Gastrocnemius medialis (tissue), 4 donors: ENCODE measurements at regions not wholly inside any gene's neighbourhood (a gene's known extent, or its start where the extent isn't known, plus 50 kb on each side); places are given as distances from the start of the nearest gene placed in this dataset.

ENCODE experiments used
- POLR2A ChIP-seq, 2 donors: fragments of 450-650 bp; IDR thresholded peaks; one replicate each; pipeline ENCODE4 v1.6.1; 2017; ENCODE audit warnings: antibody characterized with exemption in 2 of 2, mild to moderate bottlenecking in 2 of 2, moderate library complexity in 2 of 2
- TF ChIP-seq, protein P1 (sequence below), 5 experiments: fragments of 450-650 bp in 3 of 5; fragments of 200-600 bp in 2 of 5; sonication (generic) in 2 of 5; IDR thresholded peaks in 4 of 5; conservative IDR thresholded peaks in 1 of 5; 1 replicate in 4 of 5; 2 replicates in 1 of 5; pipeline ENCODE4 v1.5.1; 2016 to 2019; ENCODE audit warnings: antibody characterized with exemption in 5 of 5, mild to moderate bottlenecking in 3 of 5, moderate library complexity in 3 of 5

DNA sequence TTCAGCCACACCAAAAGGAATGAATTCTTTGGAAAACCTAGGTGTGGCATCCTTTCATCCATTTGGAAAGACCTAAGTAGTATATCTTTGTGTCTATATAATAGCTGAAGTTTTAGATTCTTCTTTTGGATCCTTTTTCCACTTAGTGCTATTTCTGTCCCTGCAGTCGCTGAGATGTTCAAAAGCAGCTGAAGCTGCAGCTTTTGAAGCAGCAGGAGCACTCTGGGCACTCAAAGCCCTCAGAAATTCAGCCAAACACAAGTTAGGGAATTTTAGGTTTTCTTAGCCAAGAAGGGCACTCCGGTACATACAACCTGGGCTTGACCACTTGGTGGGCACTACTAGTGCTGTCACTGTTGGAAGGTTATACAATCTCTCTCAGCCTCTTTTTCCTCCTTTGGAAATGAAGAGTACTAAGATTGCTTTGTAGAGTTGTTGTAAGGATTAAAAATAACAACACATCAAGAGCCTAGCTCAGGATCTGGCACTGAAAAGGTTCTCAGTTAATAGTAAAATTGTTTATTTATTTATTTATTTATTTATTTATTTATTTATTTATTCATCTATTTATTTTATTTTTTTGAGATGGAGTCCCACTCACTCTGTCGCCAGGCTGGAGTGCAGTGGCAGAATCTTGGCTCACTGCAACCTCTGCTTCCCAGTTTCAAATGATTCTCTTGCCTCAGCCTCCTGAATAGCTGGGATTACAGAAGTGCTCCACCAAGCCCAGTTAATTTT lies 71.9 kb upstream of the SLC22A16 start:
- TF ChIP-seq, protein P1, sequence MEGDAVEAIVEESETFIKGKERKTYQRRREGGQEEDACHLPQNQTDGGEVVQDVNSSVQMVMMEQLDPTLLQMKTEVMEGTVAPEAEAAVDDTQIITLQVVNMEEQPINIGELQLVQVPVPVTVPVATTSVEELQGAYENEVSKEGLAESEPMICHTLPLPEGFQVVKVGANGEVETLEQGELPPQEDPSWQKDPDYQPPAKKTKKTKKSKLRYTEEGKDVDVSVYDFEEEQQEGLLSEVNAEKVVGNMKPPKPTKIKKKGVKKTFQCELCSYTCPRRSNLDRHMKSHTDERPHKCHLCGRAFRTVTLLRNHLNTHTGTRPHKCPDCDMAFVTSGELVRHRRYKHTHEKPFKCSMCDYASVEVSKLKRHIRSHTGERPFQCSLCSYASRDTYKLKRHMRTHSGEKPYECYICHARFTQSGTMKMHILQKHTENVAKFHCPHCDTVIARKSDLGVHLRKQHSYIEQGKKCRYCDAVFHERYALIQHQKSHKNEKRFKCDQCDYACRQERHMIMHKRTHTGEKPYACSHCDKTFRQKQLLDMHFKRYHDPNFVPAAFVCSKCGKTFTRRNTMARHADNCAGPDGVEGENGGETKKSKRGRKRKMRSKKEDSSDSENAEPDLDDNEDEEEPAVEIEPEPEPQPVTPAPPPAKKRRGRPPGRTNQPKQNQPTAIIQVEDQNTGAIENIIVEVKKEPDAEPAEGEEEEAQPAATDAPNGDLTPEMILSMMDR (IDR thresholded peaks at IDR 0.05 in 4 of 5, conservative IDR thresholded peaks at IDR 0.05 in 1 of 5) = no peak
- TF ChIP-seq POLR2A (IDR thresholded peaks at IDR 0.05) = no peak
